ENCODE measurements at regions not wholly inside any gene's neighbourhood (a gene's known extent, or its start where the extent isn't known, plus 50 kb on each side); places are given as distances from the start of the nearest gene placed in this dataset.
"Not testable (repeated sequence)": the region's sequence is repeated elsewhere in the genome, so short reads cannot be mapped to it uniquely, and the experiment has no call there.

DNA sequence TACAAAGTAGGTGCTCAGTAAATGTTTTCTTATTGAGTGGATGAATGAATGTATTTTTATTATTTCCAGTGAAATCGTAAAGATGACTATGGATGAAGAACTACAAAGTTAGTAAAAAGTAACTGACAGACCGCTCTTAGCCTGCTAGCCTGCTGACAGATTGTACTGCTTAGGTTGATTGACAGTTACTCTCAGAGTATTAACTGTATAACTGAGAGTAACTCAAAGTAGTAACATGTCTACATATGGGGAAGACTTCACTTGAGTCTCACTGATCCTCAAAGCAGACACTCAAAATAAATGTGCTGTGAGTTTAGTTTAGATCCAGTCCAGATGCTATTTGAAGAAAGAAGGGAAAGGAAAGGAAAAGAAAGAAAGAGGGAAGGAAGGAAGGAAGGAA, 272.3 kb upstream of the AMIGO2 start:
- Histone ChIP-seq H3K9ac (ENCODE audit: low read depth, low read length) (no peak overlapping the region), H3K4me1 (ENCODE audit: insufficient read depth, low read length) (no peaks in the 10 kb centered on the region), H3K36me3 (ENCODE audit: insufficient read depth, low read depth, low read length) (no peaks in the 10 kb centered on the region), H3K27ac (ENCODE audit: low read length) (no peak overlapping the region), H3K9me3 (ENCODE audit: insufficient read depth, low read depth, low read length) (no peaks in the 10 kb centered on the region), H3K4me3 (ENCODE audit: low read length) (no peak overlapping the region), H3K27me3 (ENCODE audit: insufficient read depth, low read length) (no peaks in the 10 kb centered on the region)

GRCh38 chr12:47351526-47351925, 271.8 kb upstream of the AMIGO2 start:
- H3K4me3 ChIP-seq (ENCODE audit: low read length) = no peak overlapping the region
- no peaks in the 10 kb centered on the region for H3K9me3 ChIP-seq (ENCODE audit: insufficient read depth, low read depth, low read length)
- H3K27me3 ChIP-seq (ENCODE audit: insufficient read depth, low read length) = no peaks in the 10 kb centered on the region
- H3K27ac ChIP-seq (ENCODE audit: low read length) = no peak overlapping the region
- H3K36me3 ChIP-seq (ENCODE audit: insufficient read depth, low read depth, low read length) = no peaks in the 10 kb centered on the region
- no peaks in the 10 kb centered on the region for H3K4me1 ChIP-seq (ENCODE audit: insufficient read depth, low read length)
- H3K9ac ChIP-seq (ENCODE audit: low read depth, low read length) = no peak overlapping the region

GRCh38 chr12:47350062-47350408, 270.3 kb upstream of the AMIGO2 start:
- Histone ChIP-seq H3K9ac (ENCODE audit: low read depth, low read length) (no peak overlapping the region), H3K4me3 (ENCODE audit: low read length) (no peak overlapping the region), H3K9me3 (ENCODE audit: insufficient read depth, low read depth, low read length) (no peaks in the 10 kb centered on the region), H3K36me3 (ENCODE audit: insufficient read depth, low read depth, low read length) (no peaks in the 10 kb centered on the region), H3K4me1 (ENCODE audit: insufficient read depth, low read length) (no peaks in the 10 kb centered on the region), H3K27ac (ENCODE audit: low read length) (no peak overlapping the region), H3K27me3 (ENCODE audit: insufficient read depth, low read length) (no peaks in the 10 kb centered on the region)

DNA sequence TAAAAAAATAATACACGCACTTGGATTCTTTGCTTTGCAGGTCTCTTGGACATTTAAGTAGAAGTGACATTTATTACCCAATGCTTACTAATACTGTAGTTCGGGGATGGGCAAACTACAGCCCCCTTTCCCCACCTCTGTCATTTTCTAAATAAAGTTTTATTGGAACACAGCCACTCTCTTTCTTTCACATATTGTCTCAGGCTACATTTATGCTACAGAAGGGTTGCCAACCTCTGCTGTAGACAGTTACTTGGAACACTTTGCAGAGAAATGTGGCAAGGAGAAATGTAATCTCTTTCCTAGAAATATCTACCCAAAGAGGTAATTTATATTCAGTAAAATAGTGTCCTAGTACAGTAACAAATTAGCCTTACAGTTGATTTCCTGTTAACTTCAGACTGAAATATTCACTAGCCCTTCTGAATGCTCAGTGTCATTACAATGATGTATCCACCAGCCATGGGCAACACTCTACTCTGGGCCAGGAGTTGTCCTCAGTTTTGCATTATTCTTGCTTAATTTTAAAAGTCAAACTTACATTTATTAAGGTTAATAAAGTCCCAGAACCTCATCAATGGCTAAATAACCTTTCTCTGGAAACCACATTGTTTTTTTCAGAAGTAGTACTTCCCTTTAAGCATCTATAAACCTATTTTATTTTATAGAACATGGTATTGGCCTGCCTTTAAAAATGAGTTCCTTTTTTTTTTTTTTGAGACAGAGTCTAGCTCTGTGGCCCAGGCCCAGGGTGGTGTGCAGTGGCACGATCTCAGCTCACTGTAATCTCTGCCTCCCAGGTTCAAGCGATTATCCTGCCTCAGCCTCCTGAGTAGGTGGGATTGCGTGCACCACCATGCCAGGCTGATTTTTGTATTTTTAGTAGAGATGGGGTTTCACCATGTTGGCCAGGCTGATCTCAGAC, 269.6 kb upstream of the AMIGO2 start:
- no peak overlapping the region for H3K4me3 ChIP-seq (ENCODE audit: low read length)
- no peaks in the 10 kb centered on the region for H3K27me3 ChIP-seq (ENCODE audit: insufficient read depth, low read length)
- no peaks in the 10 kb centered on the region for H3K36me3 ChIP-seq (ENCODE audit: insufficient read depth, low read depth, low read length)
- no peaks in the 10 kb centered on the region for H3K9me3 ChIP-seq (ENCODE audit: insufficient read depth, low read depth, low read length)
- H3K4me1 ChIP-seq (ENCODE audit: insufficient read depth, low read length) = no peaks in the 10 kb centered on the region
- H3K9ac ChIP-seq (ENCODE audit: low read depth, low read length) = no peak overlapping the region
- H3K27ac ChIP-seq (ENCODE audit: low read length) = no peak overlapping the region

DNA sequence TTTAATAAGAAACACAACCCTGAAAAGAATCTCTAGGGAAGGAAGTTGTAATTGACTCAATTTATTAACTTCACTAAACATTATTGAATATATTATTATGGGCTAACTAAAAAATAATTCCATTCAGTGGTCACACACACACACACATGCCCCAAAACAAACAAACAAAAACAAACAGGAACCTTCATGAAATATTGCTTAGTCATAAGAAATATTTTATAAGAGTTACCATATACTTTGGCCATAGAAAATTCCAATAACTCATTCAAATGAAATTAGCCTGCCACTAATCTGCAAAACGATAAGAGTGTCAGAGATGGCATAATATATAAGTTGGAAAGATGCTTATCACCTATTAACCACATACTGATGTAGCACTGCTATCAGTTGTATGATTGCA, 268.4 kb upstream of the AMIGO2 start:
- no peak overlapping the region for H3K4me3 ChIP-seq (ENCODE audit: low read length)
- H3K9ac ChIP-seq (ENCODE audit: low read depth, low read length) = no peak overlapping the region

GRCh38 chr12:47346251-47347019, 266.7 kb upstream of the AMIGO2 start:
- Histone ChIP-seq H3K27me3 (ENCODE audit: insufficient read depth, low read length) (no peaks in the 10 kb centered on the region), H3K4me1 (ENCODE audit: insufficient read depth, low read length) (no peaks in the 10 kb centered on the region), H3K9me3 (ENCODE audit: insufficient read depth, low read depth, low read length) (no peaks in the 10 kb centered on the region), H3K9ac (ENCODE audit: low read depth, low read length) (no peak overlapping the region), H3K36me3 (ENCODE audit: insufficient read depth, low read depth, low read length) (no peaks in the 10 kb centered on the region), H3K4me3 (ENCODE audit: low read length) (no peak overlapping the region), H3K27ac (ENCODE audit: low read length) (no peak overlapping the region)

More for the DNA sequence above, 268.4 kb upstream of the AMIGO2 start:
- Histone ChIP-seq H3K27ac (ENCODE audit: low read length) (no peak overlapping the region), H3K36me3 (ENCODE audit: insufficient read depth, low read depth, low read length) (no peaks in the 10 kb centered on the region), H3K9me3 (ENCODE audit: insufficient read depth, low read depth, low read length) (no peaks in the 10 kb centered on the region), H3K4me1 (ENCODE audit: insufficient read depth, low read length) (no peaks in the 10 kb centered on the region), H3K27me3 (ENCODE audit: insufficient read depth, low read length) (no peaks in the 10 kb centered on the region)

- Histone ChIP-seq H3K36me3 (ENCODE audit: insufficient read depth, low read depth, low read length) (no peaks in the 10 kb centered on the region), H3K4me1 (ENCODE audit: insufficient read depth, low read length) (no peaks in the 10 kb centered on the region), H3K27ac (ENCODE audit: low read length) (no peak overlapping the region), H3K4me3 (ENCODE audit: low read length) (no peak overlapping the region), H3K27me3 (ENCODE audit: insufficient read depth, low read length) (no peaks in the 10 kb centered on the region), H3K9ac (ENCODE audit: low read depth, low read length) (no peak overlapping the region), H3K9me3 (ENCODE audit: insufficient read depth, low read depth, low read length) (no peaks in the 10 kb centered on the region)
These were observed 264.2 kb upstream of the AMIGO2 start for GRCh38 chr12:47343684-47344567.

- no peak overlapping the region for H3K27ac ChIP-seq (ENCODE audit: low read length)
- H3K9ac ChIP-seq (ENCODE audit: low read depth, low read length) = no peak overlapping the region
- no peaks in the 10 kb centered on the region for H3K4me1 ChIP-seq (ENCODE audit: insufficient read depth, low read length)
- H3K9me3 ChIP-seq (ENCODE audit: insufficient read depth, low read depth, low read length) = peaks cover 3% of the 10 kb centered on the region; the same call in 1 of the 2 replicates
- no peaks in the 10 kb centered on the region for H3K36me3 ChIP-seq (ENCODE audit: insufficient read depth, low read depth, low read length)
- H3K27me3 ChIP-seq (ENCODE audit: insufficient read depth, low read length) = no peaks in the 10 kb centered on the region
- H3K4me3 ChIP-seq (ENCODE audit: low read length) = no peak overlapping the region
These were observed 260.8 kb upstream of the AMIGO2 start for GRCh38 chr12:47340411-47341015.

DNA sequence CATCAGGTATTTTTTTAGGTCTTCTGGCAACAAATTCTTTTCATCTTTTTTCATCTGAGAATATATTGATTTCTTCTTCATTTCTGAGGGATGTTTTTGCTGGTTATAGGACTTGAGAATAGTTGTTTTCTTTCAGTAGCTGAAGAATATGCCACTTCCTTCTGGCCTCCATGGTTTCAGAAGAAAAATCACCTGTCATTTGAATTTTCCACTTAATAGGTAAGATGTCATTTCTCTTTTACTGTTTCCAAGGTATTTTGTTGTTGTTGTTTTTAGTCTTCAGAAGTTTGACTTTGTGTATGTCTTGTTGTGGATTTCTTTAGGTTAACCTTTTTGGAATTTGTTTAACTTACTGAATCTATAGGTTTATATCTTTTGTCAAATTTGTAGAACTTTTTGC, 257.8 kb upstream of the AMIGO2 start:
- Histone ChIP-seq H3K4me1 (ENCODE audit: insufficient read depth, low read length) (no peaks in the 10 kb centered on the region), H3K27me3 (ENCODE audit: insufficient read depth, low read length) (no peaks in the 10 kb centered on the region), H3K36me3 (ENCODE audit: insufficient read depth, low read depth, low read length) (no peaks in the 10 kb centered on the region), H3K4me3 (ENCODE audit: low read length) (no peak overlapping the region), H3K27ac (ENCODE audit: low read length) (no peak overlapping the region), H3K9ac (ENCODE audit: low read depth, low read length) (no peak overlapping the region), H3K9me3 (ENCODE audit: insufficient read depth, low read depth, low read length) (peaks cover 3% of the 10 kb centered on the region; the same call in 1 of the 2 replicates)

- not testable (repeated sequence) for H3K9ac ChIP-seq (ENCODE audit: low read depth, low read length); H3K4me3 ChIP-seq (ENCODE audit: low read length); H3K27ac ChIP-seq (ENCODE audit: low read length); H3K27me3 ChIP-seq (ENCODE audit: insufficient read depth, low read length); H3K36me3 ChIP-seq (ENCODE audit: insufficient read depth, low read depth, low read length); H3K4me1 ChIP-seq (ENCODE audit: insufficient read depth, low read length); H3K9me3 ChIP-seq (ENCODE audit: insufficient read depth, low read depth, low read length)
These were observed 253.6 kb upstream of the AMIGO2 start for GRCh38 chr12:47333271-47333858.
